ENCODE measurements at regions not wholly inside any gene's neighbourhood (a gene's known extent, or its start where the extent isn't known, plus 50 kb on each side); places are given as distances from the start of the nearest gene placed in this dataset.

- Histone ChIP-seq H3K36me3 (ENCODE audit: insufficient read depth, low read length) (no peaks in the 10 kb centered on the region), H3K9me3 (ENCODE audit: low read length) (no peaks in the 10 kb centered on the region), H3K4me1 (ENCODE audit: insufficient read depth, low read length) (peaks cover 8% of the 10 kb centered on the region), H3K4me3 (ENCODE audit: low read length) (no peak overlapping the region), H2AFZ (ENCODE audit: low read depth, low read length) (no peak overlapping the region), H3K27me3 (ENCODE audit: insufficient read depth, low read length) (no peaks in the 10 kb centered on the region)
Observed at GRCh38 chr4:181254771-181255170, 988.4 kb upstream of the TENM3 start.

- H3K4me1 ChIP-seq (ENCODE audit: insufficient read depth, low read length), result peaks cover 8% of the 10 kb centered on the region
- no peaks in the 10 kb centered on the region for H3K27me3 ChIP-seq (ENCODE audit: insufficient read depth, low read length)
- H3K4me3 ChIP-seq (ENCODE audit: low read length), result no peak overlapping the region
- H2AFZ ChIP-seq (ENCODE audit: low read depth, low read length), result peak overlapping the region; percentile 9
- no peaks in the 10 kb centered on the region for H3K9me3 ChIP-seq (ENCODE audit: low read length)
- H3K36me3 ChIP-seq (ENCODE audit: insufficient read depth, low read length), result no peaks in the 10 kb centered on the region
Observed at GRCh38 chr4:181258569-181258968, 984.6 kb upstream of the TENM3 start.

- Histone ChIP-seq H3K9me3 (ENCODE audit: low read length) (no peaks in the 10 kb centered on the region), H2AFZ (ENCODE audit: low read depth, low read length) (peak overlapping the region; percentile 9), H3K36me3 (ENCODE audit: insufficient read depth, low read length) (no peaks in the 10 kb centered on the region), H3K4me3 (ENCODE audit: low read length) (no peak overlapping the region), H3K27me3 (ENCODE audit: insufficient read depth, low read length) (no peaks in the 10 kb centered on the region), H3K4me1 (ENCODE audit: insufficient read depth, low read length) (peaks cover 8% of the 10 kb centered on the region)
Observed at GRCh38 chr4:181259081-181259709, 984.0 kb upstream of the TENM3 start.

- no peaks in the 10 kb centered on the region for H3K36me3 ChIP-seq (ENCODE audit: insufficient read depth, low read length)
- H3K9me3 ChIP-seq (ENCODE audit: low read length), result no peaks in the 10 kb centered on the region
- H3K27me3 ChIP-seq (ENCODE audit: insufficient read depth, low read length), result no peaks in the 10 kb centered on the region
- no peak overlapping the region for H3K4me3 ChIP-seq (ENCODE audit: low read length)
- peaks cover 10% of the 10 kb centered on the region for H3K4me1 ChIP-seq (ENCODE audit: insufficient read depth, low read length)
- H2AFZ ChIP-seq (ENCODE audit: low read depth, low read length), result peak overlapping the region; percentile 18
Observed at GRCh38 chr4:181261279-181261678, 981.9 kb upstream of the TENM3 start.

- peaks cover 2% of the 10 kb centered on the region for H3K4me1 ChIP-seq (ENCODE audit: insufficient read depth, low read length)
- H3K27me3 ChIP-seq (ENCODE audit: insufficient read depth, low read length), result no peaks in the 10 kb centered on the region
- H3K9me3 ChIP-seq (ENCODE audit: low read length), result no peaks in the 10 kb centered on the region
- H3K4me3 ChIP-seq (ENCODE audit: low read length), result no peak overlapping the region
- H3K36me3 ChIP-seq (ENCODE audit: insufficient read depth, low read length), result no peaks in the 10 kb centered on the region
- H2AFZ ChIP-seq (ENCODE audit: low read depth, low read length), result no peak overlapping the region
Observed at GRCh38 chr4:181264893-181265292, 978.3 kb upstream of the TENM3 start.

- Histone ChIP-seq H2AFZ (ENCODE audit: low read depth, low read length) (no peak overlapping the region), H3K36me3 (ENCODE audit: insufficient read depth, low read length) (no peaks in the 10 kb centered on the region), H3K9me3 (ENCODE audit: low read length) (no peaks in the 10 kb centered on the region), H3K4me1 (ENCODE audit: insufficient read depth, low read length) (peaks cover 2% of the 10 kb centered on the region), H3K27me3 (ENCODE audit: insufficient read depth, low read length) (no peaks in the 10 kb centered on the region), H3K4me3 (ENCODE audit: low read length) (no peak overlapping the region)
Observed at GRCh38 chr4:181265370-181265769, 977.8 kb upstream of the TENM3 start.

- peaks cover 9% of the 10 kb centered on the region for H3K4me1 ChIP-seq (ENCODE audit: insufficient read depth, low read length)
- H3K9me3 ChIP-seq (ENCODE audit: low read length), result no peaks in the 10 kb centered on the region
- no peak overlapping the region for H3K4me3 ChIP-seq (ENCODE audit: low read length)
- H2AFZ ChIP-seq (ENCODE audit: low read depth, low read length), result no peak overlapping the region
- no peaks in the 10 kb centered on the region for H3K36me3 ChIP-seq (ENCODE audit: insufficient read depth, low read length)
- no peaks in the 10 kb centered on the region for H3K27me3 ChIP-seq (ENCODE audit: insufficient read depth, low read length)
Observed at GRCh38 chr4:181271116-181271640, 972.0 kb upstream of the TENM3 start.

GRCh38 chr4:181272422-181272821 is 970.8 kb upstream of the TENM3 start:
- Histone ChIP-seq H2AFZ (ENCODE audit: low read depth, low read length) (no peak overlapping the region), H3K9me3 (ENCODE audit: low read length) (no peaks in the 10 kb centered on the region), H3K4me3 (ENCODE audit: low read length) (no peak overlapping the region), H3K4me1 (ENCODE audit: insufficient read depth, low read length) (peaks cover 13% of the 10 kb centered on the region), H3K27me3 (ENCODE audit: insufficient read depth, low read length) (no peaks in the 10 kb centered on the region), H3K36me3 (ENCODE audit: insufficient read depth, low read length) (no peaks in the 10 kb centered on the region)

GRCh38 chr4:181278941-181279340 is 964.3 kb upstream of the TENM3 start:
- Histone ChIP-seq H3K27me3 (ENCODE audit: insufficient read depth, low read length) (no peaks in the 10 kb centered on the region), H3K4me1 (ENCODE audit: insufficient read depth, low read length) (peaks cover 4% of the 10 kb centered on the region), H3K36me3 (ENCODE audit: insufficient read depth, low read length) (no peaks in the 10 kb centered on the region), H3K4me3 (ENCODE audit: low read length) (no peak overlapping the region), H3K9me3 (ENCODE audit: low read length) (no peaks in the 10 kb centered on the region), H2AFZ (ENCODE audit: low read depth, low read length) (no peak overlapping the region)

GRCh38 chr4:181281451-181281850 is 961.8 kb upstream of the TENM3 start:
- Histone ChIP-seq H3K4me1 (ENCODE audit: insufficient read depth, low read length) (peaks cover 3% of the 10 kb centered on the region), H3K36me3 (ENCODE audit: insufficient read depth, low read length) (no peaks in the 10 kb centered on the region), H3K9me3 (ENCODE audit: low read length) (no peaks in the 10 kb centered on the region), H2AFZ (ENCODE audit: low read depth, low read length) (no peak overlapping the region), H3K27me3 (ENCODE audit: insufficient read depth, low read length) (no peaks in the 10 kb centered on the region), H3K4me3 (ENCODE audit: low read length) (no peak overlapping the region)

GRCh38 chr4:181289198-181289597 is 954.0 kb upstream of the TENM3 start:
- Histone ChIP-seq H3K4me3 (ENCODE audit: low read length) (no peak overlapping the region), H3K36me3 (ENCODE audit: insufficient read depth, low read length) (no peaks in the 10 kb centered on the region), H3K9me3 (ENCODE audit: low read length) (no peaks in the 10 kb centered on the region), H2AFZ (ENCODE audit: low read depth, low read length) (no peak overlapping the region), H3K27me3 (ENCODE audit: insufficient read depth, low read length) (no peaks in the 10 kb centered on the region), H3K4me1 (ENCODE audit: insufficient read depth, low read length) (peaks cover 17% of the 10 kb centered on the region)

- Histone ChIP-seq H3K27me3 (ENCODE audit: insufficient read depth, low read length) (no peaks in the 10 kb centered on the region), H2AFZ (ENCODE audit: low read depth, low read length) (no peak overlapping the region), H3K4me3 (ENCODE audit: low read length) (no peak overlapping the region), H3K9me3 (ENCODE audit: low read length) (no peaks in the 10 kb centered on the region), H3K4me1 (ENCODE audit: insufficient read depth, low read length) (peaks cover 17% of the 10 kb centered on the region), H3K36me3 (ENCODE audit: insufficient read depth, low read length) (no peaks in the 10 kb centered on the region)
Observed at GRCh38 chr4:181291615-181292014, 951.6 kb upstream of the TENM3 start.

- H2AFZ ChIP-seq (ENCODE audit: low read depth, low read length), result no peak overlapping the region
Observed at GRCh38 chr4:181293014-181293413, 950.2 kb upstream of the TENM3 start.

GRCh38 chr4:181293541-181293940 is 949.7 kb upstream of the TENM3 start:
- no peak overlapping the region for H2AFZ ChIP-seq (ENCODE audit: low read depth, low read length)
- no peaks in the 10 kb centered on the region for H3K27me3 ChIP-seq (ENCODE audit: insufficient read depth, low read length)
- H3K9me3 ChIP-seq (ENCODE audit: low read length), result no peaks in the 10 kb centered on the region
- peaks cover 4% of the 10 kb centered on the region for H3K4me1 ChIP-seq (ENCODE audit: insufficient read depth, low read length)
- no peaks in the 10 kb centered on the region for H3K36me3 ChIP-seq (ENCODE audit: insufficient read depth, low read length)
- H3K4me3 ChIP-seq (ENCODE audit: low read length), result no peak overlapping the region

More at GRCh38 chr4:181293014-181293413, 950.2 kb upstream of the TENM3 start:
- Histone ChIP-seq H3K9me3 (ENCODE audit: low read length) (no peaks in the 10 kb centered on the region), H3K27me3 (ENCODE audit: insufficient read depth, low read length) (no peaks in the 10 kb centered on the region), H3K4me1 (ENCODE audit: insufficient read depth, low read length) (peaks cover 9% of the 10 kb centered on the region), H3K4me3 (ENCODE audit: low read length) (no peak overlapping the region), H3K36me3 (ENCODE audit: insufficient read depth, low read length) (no peaks in the 10 kb centered on the region)

Measured in neuron (in vitro differentiated cells).